Suppressor macrophage treated with lipopolysaccharide for 1 hour (primary cell): ENCODE measurements at regions not wholly inside any gene's neighbourhood (a gene's known extent, or its start where the extent isn't known, plus 50 kb on each side); places are given as distances from the start of the nearest gene placed in this dataset.

ENCODE experiments used
- DNase-seq, 3 donors: peaks; one replicate each; pipeline ENCODE4 v3.0.0-alpha.2; 2020 to 2022

DNA sequence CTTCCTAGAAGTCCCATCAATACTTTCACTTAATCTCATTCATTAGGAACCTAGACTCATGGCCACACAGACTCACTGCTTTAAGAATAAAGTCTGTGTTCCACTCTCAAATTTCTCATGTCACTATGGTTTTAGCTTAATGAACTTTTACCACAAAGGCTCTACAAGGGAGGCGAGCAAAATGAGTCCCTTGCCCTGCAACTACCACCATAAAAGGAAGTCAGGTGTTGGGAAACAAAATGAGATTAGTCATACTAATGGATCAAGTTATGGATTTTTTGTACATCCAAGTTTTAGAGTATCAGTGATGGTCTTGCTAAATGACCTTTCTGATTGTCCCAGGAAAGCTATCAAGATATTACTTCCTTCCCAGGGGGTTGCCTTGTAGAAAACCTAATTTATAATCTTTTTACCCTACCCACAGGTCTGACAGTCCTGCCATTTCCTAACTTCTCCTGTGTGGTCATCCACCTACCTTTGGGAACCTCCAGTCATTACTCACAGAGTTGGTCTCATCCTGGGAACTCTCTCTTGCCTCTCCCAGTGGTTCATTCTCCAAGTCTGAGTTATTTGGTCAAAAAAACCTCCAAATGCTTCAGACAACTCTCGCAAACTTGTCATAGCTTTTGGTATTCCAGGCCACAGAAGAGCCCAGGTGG, 51.8 kb upstream of the SLC16A1 start:
- peak; percentile 10 to 22 (median 22) for DNase-seq

DNA sequence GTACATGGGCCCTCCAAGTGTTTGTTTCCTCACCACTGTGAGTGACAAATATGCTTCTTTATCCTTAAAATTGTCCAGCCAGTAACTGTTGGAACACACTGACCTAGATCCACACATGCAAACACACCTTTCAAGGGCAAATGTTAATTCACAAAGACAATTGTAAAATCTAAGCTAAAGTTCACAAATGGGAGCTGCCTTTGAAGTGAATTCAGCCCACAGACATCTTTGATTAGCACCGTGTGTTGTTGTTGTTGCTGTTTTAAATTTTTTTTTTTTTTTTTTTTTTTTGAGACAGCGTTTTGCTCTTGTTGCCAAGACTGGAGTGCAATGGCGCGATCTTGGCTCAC, 52.3 kb upstream of the SLC16A1 start:
- no peak for DNase-seq

DNA sequence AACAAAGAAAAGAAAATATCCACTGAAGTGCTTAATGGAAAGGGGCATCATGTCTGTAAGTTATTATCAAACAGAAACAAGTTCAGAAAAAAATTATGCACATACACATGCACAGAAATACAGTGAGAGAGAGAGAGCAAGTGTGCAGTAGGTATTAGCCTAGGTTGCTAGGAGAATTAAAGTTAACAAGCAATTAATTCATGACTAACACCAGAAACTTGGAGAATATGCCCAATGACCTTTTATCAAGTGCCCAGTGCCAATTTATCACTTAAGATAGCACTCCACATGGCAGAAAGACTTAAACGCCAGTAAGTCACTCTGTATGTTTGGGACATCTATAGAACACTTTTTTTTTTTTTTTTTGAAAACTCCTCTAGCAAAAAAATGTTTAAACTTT, 56.2 kb upstream of the SLC16A1 start:
- no peak for DNase-seq

DNA sequence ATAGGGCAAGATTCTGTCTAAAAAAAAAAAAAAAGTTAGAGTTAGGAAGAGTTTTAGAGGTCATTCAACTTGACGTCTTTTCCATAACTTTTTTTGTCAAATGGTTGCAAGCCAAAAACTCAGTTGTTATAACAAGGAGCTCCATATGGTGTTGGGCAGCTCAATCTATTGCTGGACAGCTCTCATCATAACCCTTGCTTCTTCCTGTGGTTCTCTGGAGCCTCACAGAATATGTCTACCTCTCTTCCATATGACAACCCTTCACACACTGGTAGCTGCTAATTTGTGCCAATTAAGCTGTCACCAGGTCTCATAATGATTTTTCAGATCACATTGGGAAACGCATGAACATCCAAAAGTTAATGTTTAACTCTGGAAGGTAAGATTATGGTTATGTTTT, 57.8 kb upstream of the SLC16A1 start:
- no peak for DNase-seq

DNA sequence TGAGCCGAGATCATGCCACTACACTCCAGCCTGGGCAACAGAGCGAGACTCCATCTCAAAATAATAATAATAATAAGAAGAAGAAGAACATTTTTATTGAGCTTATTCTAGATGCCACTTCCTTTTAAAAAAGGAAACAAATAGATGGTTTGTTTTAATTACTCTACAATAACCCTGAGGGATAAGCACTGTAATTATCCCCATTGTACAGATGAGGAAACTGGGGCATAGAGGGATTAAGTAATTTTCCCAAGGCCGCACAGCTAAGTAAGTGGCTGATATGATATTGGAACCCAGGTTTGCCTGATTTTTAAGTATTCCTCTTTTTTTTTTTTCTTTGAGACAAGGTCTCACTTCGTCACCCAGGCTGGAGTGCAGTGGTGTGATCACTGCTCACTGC, 58.5 kb upstream of the LRIG2 start:
- DNase-seq: no peak

DNA sequence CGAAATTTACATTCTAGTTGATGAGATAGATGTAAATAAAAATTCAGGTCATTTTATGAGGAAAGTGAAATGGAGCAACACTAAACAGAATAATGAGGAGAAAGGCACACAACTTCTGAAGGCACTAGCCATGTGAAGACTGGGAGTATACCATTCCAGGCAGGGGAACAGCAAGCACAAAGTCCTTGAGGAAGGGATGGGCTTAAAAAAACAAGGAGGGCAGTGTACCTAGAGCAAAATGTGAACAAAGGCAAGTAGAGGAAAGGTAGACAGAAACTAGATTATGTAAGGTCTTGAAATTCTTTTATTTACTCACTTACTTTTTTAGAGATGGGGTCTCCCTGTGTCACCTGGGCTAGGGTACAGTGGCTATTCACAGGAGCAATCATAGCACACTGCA, 54.1 kb upstream of the LRIG2 start:
- DNase-seq: no peak

DNA sequence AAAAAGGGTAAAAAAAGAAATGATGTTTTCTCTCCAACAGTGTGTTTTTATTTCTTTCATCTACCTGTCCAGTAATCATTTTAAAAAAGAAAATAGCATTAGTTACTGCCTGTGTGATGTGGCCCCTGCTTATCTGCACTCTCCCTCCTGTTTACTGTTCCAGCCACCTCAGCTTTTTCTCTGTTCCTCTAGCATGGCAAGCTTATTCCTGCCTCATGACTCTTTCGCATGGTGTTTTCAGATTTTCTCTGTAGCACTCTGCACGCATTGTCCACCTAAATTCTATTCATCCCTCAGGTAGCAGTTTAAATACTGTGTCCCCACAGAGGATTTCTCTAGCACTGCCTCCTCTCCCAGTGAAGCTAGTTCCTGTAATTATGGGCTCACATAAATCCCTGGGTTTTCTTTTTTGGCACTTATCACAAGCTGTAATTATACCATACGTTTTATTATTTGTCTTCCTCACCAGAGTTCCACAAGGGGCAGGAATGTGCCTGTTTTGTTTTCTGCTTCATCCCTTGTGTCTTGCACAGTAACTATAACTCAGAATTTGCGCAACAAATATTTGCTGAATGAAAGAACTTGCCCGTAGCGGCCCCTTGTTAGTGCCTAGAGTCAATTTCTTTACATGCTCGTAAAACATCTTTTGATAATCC, 51.4 kb upstream of the LRIG2 start:
- DNase-seq: no peak
